ENCODE measurements at regions not wholly inside any gene's neighbourhood (a gene's known extent, or its start where the extent isn't known, plus 50 kb on each side); places are given as distances from the start of the nearest gene placed in this dataset.

DNA sequence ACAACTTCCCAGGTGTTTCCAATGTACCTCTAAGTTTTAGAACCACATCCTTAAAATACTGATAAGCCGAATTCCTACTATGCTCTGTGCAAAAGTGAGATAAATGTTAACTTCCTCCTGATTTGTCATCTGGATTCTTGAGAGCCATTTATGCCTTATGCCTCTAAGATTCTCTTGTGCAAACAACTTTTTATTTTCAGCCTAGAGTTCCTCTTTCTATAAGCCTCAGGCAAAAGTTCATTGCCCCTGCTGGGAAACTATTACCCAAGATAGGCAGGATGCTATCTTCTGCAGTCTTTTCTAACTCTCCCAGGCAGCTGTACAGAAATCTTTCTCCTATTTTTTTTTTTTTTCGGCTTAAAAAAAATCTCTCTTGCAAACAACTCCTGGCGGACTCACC, 216.1 kb downstream of the KCNJ3 start (continued):
- TF ChIP-seq, protein P1, sequence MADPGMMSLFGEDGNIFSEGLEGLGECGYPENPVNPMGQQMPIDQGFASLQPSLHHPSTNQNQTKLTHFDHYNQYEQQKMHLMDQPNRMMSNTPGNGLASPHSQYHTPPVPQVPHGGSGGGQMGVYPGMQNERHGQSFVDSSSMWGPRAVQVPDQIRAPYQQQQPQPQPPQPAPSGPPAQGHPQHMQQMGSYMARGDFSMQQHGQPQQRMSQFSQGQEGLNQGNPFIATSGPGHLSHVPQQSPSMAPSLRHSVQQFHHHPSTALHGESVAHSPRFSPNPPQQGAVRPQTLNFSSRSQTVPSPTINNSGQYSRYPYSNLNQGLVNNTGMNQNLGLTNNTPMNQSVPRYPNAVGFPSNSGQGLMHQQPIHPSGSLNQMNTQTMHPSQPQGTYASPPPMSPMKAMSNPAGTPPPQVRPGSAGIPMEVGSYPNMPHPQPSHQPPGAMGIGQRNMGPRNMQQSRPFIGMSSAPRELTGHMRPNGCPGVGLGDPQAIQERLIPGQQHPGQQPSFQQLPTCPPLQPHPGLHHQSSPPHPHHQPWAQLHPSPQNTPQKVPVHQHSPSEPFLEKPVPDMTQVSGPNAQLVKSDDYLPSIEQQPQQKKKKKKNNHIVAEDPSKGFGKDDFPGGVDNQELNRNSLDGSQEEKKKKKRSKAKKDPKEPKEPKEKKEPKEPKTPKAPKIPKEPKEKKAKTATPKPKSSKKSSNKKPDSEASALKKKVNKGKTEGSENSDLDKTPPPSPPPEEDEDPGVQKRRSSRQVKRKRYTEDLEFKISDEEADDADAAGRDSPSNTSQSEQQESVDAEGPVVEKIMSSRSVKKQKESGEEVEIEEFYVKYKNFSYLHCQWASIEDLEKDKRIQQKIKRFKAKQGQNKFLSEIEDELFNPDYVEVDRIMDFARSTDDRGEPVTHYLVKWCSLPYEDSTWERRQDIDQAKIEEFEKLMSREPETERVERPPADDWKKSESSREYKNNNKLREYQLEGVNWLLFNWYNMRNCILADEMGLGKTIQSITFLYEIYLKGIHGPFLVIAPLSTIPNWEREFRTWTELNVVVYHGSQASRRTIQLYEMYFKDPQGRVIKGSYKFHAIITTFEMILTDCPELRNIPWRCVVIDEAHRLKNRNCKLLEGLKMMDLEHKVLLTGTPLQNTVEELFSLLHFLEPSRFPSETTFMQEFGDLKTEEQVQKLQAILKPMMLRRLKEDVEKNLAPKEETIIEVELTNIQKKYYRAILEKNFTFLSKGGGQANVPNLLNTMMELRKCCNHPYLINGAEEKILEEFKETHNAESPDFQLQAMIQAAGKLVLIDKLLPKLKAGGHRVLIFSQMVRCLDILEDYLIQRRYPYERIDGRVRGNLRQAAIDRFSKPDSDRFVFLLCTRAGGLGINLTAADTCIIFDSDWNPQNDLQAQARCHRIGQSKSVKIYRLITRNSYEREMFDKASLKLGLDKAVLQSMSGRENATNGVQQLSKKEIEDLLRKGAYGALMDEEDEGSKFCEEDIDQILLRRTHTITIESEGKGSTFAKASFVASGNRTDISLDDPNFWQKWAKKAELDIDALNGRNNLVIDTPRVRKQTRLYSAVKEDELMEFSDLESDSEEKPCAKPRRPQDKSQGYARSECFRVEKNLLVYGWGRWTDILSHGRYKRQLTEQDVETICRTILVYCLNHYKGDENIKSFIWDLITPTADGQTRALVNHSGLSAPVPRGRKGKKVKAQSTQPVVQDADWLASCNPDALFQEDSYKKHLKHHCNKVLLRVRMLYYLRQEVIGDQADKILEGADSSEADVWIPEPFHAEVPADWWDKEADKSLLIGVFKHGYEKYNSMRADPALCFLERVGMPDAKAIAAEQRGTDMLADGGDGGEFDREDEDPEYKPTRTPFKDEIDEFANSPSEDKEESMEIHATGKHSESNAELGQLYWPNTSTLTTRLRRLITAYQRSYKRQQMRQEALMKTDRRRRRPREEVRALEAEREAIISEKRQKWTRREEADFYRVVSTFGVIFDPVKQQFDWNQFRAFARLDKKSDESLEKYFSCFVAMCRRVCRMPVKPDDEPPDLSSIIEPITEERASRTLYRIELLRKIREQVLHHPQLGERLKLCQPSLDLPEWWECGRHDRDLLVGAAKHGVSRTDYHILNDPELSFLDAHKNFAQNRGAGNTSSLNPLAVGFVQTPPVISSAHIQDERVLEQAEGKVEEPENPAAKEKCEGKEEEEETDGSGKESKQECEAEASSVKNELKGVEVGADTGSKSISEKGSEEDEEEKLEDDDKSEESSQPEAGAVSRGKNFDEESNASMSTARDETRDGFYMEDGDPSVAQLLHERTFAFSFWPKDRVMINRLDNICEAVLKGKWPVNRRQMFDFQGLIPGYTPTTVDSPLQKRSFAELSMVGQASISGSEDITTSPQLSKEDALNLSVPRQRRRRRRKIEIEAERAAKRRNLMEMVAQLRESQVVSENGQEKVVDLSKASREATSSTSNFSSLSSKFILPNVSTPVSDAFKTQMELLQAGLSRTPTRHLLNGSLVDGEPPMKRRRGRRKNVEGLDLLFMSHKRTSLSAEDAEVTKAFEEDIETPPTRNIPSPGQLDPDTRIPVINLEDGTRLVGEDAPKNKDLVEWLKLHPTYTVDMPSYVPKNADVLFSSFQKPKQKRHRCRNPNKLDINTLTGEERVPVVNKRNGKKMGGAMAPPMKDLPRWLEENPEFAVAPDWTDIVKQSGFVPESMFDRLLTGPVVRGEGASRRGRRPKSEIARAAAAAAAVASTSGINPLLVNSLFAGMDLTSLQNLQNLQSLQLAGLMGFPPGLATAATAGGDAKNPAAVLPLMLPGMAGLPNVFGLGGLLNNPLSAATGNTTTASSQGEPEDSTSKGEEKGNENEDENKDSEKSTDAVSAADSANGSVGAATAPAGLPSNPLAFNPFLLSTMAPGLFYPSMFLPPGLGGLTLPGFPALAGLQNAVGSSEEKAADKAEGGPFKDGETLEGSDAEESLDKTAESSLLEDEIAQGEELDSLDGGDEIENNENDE (IDR thresholded peaks at IDR 0.05; ENCODE audit: insufficient replicate concordance, low read length) = no peak
- TF ChIP-seq POLR2AphosphoS5 (IDR thresholded peaks at IDR 0.05; ENCODE audit: low read depth, low read length) (no peak), JUN (IDR thresholded peaks at IDR 0.05; ENCODE audit: low read depth, low read length) (no peak), CBX5 (IDR thresholded peaks at IDR 0.05; ENCODE audit: low read depth, low read length) (no peak), ZNF274 (IDR thresholded peaks at IDR 0.05; ENCODE audit: borderline replicate concordance, extremely low read depth, low read length) (no peak), TEAD4 (IDR thresholded peaks at IDR 0.05; ENCODE audit: low read depth, low read length) (no peak), HDAC6 (IDR thresholded peaks at IDR 0.05; ENCODE audit: low read depth, low read length) (no peak), TBP (IDR thresholded peaks at IDR 0.05; ENCODE audit: low read depth, low read length) (no peak), EZH2 (IDR thresholded peaks at IDR 0.05; ENCODE audit: low read depth, low read length, severe bottlenecking) (no peak)
- TF ChIP-seq, protein P2, sequence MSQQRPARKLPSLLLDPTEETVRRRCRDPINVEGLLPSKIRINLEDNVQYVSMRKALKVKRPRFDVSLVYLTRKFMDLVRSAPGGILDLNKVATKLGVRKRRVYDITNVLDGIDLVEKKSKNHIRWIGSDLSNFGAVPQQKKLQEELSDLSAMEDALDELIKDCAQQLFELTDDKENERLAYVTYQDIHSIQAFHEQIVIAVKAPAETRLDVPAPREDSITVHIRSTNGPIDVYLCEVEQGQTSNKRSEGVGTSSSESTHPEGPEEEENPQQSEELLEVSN (IDR thresholded peaks at IDR 0.05) = no peak
- TF ChIP-seq, protein P3, sequence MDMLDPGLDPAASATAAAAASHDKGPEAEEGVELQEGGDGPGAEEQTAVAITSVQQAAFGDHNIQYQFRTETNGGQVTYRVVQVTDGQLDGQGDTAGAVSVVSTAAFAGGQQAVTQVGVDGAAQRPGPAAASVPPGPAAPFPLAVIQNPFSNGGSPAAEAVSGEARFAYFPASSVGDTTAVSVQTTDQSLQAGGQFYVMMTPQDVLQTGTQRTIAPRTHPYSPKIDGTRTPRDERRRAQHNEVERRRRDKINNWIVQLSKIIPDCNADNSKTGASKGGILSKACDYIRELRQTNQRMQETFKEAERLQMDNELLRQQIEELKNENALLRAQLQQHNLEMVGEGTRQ (IDR thresholded peaks at IDR 0.05; ENCODE audit: low read length) = no peak

All from H1 (cell line).